NCI-H82 treated with DMSO at 0.1 percent for 48 hours (cell line): ENCODE measurements at regions not wholly inside any gene's neighbourhood (a gene's known extent, or its start where the extent isn't known, plus 50 kb on each side); places are given as distances from the start of the nearest gene placed in this dataset.
A peak's percentile ranks its signal among the peaks of the same experiment; 100 is the strongest.
"Not testable (repeated sequence)": the region's sequence is repeated elsewhere in the genome, so short reads cannot be mapped to it uniquely, and the experiment has no call there.

Source experiments
- DNase-seq: peaks from one replicate; lab custom pipeline; 2025; ENCODE audit not compliant: unreplicated experiment; lab: John Stamatoyannopoulos, UW

DNA sequence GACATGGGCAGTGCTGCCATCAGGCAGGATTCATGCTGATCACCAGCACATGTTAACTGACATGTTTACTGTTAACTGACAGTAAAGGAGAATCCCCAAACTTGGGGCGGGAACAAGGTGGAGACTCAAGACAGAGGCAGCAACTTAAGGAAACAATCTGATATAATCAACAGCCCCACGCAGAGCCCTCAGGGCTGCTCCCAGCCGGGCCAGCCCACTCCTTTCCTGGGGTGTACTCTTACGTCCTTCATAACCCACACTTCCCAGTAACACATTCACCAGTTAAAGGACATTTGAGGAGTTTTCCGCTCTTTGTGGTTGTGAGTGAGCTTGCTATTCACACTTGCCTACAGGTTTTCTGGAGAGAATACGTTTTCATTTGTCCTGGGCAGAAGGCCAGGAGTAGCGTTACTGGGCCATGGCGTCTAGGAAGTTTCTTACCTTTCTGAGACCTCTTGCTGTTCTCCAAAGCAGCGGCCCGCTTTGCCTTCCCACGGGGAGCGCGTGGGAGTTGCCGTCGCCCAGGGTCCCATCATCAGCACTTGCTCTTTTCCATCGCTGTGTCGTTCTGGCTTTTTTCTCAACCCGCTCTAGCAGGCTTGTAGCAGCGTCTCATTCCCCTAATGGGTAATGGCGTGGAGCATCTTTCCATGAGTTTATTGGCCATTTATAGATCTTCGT, 56.4 kb downstream of the FOXF2 start:
- DNase-seq = no peak

DNA sequence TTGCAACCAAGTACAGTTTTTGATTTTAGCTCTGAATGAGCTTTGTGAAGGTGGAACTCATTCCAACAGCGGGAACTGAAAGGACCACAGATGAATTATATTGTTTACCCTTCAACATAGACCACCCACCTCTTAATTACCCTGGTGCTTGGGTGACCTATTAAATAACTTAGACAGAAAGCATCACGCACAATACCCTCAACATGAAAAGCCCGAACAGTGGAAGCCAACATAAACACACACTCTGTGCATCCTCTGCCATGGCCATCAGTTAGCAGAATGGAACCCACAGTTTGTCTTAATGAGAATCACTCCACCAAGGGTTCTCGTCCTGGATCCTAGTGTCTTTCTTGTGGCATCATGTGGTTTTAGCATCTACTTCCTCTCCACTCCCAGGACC, 60.5 kb downstream of the FOXF2 start:
- DNase-seq = no peak

DNA sequence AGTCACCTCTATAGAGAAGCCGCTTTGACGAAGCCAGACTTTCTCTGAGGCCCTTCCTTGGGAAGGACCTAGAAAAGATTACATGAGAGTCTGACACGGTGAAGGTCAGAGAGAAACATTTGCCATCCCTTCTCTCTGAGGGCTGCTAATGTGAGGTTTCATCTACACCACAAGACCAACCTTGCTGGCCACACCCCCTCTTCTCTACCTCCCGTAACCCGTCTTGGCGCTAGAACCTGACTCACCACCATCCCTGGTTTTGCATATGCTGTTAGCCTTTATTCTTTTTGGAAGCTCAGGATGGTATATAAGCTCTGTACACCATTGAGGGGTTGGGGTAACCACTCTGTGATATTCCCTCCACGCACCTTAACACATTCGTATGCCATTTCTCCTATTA, 63.6 kb downstream of the FOXF2 start:
- no peak for DNase-seq

DNA sequence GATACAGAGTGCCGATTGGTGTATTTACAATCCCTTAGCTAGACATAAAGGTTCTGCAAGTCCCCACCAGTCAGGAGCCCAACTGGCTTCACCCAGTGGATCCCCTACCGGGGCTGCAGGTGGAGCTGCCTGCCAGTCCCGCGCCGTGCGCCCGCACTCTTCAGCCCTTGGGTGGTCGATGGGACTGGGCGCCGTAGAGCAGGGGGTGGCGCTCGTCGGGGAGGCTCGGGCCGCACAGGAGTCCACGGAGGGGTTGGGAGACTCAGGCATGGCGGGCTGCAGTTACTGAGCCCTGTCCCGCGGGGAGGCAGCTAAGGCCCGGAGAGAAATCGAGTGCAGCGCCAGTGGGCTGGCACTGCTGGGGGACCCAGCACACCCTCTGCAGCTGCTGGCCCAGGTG, 67.4 kb downstream of the FOXF2 start:
- not testable (repeated sequence) for DNase-seq

DNA sequence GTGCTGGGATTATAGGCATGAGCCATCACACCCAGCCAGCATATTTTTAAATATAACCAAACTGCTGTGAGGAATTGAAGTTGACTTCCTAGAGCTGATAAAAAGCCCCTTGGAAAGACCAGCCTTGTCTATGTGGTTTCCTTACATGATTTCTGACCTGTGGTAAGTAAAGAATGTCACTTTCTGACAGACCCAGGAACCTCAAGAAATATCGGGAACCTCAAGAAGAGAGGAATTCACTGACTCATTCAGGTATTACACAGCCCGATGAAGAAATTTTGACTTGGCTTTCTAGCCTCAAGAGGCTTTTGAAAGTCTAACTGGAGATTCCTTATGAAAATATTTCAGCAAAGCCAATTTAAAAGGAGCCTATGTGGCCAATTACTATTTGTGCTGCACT, 71.8 kb downstream of the FOXF2 start:
- DNase-seq = no peak

DNA sequence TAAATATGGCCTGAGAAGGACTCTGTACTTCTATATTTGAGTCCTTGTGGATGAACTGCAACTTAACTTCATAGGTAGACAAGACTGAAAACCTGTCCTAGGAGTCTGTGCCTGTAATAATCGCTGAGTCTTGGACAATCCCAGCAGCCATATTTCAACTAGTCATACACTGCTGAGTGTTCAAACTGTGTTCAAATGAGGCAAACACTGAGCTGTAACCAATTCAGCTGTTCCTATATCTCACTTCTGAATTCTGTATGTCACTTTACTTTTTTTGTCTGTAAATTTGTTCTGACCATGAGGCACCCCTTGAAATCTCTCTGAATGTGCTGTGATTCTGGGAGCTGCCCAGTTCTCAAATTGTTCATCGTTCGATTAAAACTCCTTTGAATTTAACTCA, 72.4 kb downstream of the FOXF2 start:
- DNase-seq = no peak

DNA sequence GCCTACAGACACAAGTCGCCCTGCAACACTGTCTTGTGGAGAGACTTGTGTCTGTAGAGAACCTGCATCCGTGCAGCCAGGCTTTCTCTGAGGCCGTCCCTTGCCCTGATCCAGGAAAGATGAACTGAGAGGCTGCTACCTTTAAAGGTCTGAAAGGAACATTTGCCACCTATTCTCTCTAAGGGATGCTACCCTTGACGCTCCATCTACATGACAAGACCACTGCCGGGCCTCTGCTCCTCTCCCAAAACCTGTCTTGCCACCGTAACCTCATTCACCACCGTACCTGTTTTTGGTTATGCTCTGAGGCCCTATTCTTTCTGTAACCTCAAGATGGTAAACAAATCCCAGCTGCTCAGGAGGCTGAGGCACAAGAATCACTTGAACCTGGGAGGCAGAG, 73.9 kb downstream of the FOXF2 start:
- DNase-seq = no peak

DNA sequence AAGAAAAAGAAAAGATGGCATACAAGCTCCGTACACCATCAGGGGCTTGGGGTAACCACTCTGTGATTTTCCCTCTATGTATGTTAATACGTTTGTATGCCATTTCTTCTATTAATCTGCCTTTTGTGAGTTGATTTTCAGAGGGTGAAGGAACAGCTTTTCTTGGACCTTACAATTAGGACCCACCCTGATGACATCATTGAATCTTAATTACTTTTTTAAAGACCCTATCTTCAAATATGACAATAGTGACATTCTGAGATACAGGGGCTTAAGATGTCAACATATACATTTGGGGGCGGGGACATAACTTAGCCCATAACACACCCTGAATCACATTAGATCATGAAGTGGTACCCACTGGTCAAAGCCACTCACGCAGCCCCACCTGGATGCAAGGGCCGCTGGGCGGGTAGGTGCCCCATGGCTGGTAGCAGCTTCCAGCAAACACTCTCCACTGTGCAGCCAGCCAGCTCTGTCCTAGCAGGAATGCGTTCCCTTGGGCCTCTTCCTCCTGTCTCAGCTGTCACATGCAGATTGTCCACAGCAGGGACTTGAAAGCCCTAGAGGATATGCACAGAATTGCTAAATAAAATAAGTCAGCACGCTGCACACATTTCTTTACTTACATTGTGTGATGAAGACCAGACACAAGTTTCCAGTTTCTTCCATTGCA, 74.5 kb downstream of the FOXF2 start:
- DNase-seq = no peak

DNA sequence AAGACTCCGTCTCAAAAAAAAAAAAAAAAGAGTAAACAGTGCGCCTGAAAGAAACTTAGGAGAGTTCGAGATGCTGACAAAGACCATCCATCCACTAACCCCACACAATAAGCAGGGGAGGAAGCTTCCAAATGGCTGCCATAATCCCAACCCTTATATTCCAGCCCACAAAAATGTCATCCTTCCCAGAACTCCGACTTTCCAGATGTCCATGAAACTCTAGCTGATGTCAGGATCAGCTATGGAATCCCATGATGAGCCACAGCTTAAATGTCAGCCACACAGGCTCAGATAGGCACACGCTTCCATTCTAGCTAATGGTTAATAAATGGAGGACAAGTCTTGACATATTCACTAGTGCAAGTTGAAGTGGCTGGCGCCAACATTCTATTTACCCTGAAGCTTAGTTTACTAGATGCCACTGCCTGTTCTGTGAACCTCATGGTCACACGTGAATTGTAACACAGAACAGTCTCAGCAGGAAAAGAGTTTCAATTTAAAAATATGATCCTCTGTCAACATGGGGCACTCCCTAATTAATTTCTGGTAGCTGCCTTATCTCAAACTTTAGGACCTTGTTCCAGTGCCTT, 75.5 kb downstream of the FOXF2 start:
- no peak for DNase-seq

DNA sequence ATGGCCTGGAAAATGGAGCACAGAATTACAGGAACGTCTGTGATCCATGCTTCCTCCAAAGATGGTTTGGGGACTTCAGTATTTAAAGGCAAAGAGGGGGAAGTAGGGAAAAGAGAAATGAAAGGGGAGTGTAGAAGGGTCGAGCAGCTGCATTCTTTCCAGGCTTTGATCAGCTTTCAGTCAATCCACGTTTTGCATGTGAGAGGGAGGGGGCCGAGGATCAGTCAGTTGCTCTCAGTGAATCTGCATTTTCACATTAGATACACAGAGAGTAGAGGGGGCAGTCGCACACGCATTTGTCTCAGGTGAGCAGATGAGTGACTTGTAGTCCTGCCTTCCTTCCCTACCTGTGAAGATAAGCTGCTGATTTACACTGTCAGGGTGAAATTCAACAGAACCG, 78.8 kb downstream of the FOXF2 start:
- DNase-seq = no peak

DNA sequence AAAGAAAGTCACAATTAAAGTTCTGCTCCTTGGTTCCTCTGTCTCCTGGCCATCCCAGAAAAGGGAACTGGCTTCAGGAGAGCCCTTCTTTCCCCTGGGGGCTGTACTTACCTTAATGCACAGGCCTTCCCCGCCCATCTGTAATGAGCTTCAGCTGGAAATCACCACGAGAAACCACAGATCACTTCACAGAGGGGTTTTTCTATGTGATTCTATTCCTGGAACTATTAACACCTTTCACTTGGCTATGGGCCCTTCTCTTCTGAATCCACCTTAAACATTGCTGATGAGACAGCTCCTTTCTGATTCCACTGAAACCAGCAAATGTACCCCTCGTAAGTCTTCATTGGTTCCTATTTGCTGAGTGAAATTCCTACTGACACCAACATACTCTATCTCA, 80.7 kb downstream of the FOXF2 start:
- no peak for DNase-seq

DNA sequence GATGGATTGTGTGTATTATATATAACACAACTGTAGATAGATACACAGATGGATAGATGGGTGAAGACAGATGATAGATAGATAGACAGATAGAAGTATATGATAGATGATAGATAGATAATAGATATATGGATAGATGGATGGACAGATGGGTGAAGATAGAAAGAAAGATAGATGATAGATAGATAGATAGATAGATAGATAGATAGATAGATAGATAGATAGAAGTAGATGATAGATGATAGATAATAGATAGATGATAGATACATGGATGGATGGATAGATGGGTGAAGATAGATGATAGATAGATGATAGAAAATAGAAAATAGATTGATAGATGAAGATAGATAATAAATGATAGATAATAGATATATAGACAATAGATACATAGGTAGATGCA, 83.3 kb downstream of the FOXF2 start:
- no peak for DNase-seq

DNA sequence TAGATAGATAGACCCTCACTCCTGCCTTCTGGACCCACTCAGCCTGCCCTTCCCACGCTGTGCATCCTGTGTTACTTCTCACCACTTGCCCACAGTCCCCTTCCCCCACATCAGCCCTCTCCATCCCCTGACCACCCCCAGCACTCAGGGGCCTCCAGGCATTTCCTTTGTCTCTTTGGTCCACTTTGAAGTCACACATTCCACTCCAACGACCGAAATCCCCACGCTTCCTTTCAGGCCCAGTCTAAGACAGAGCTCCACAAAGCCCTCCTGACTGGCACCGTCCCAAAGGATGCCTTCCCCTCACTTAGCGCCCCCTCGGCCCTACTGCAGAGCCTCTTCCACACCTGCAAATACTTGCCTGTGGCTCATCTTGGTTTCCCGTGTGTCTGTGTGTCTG, 83.8 kb downstream of the FOXF2 start:
- DNase-seq = no peak

DNA sequence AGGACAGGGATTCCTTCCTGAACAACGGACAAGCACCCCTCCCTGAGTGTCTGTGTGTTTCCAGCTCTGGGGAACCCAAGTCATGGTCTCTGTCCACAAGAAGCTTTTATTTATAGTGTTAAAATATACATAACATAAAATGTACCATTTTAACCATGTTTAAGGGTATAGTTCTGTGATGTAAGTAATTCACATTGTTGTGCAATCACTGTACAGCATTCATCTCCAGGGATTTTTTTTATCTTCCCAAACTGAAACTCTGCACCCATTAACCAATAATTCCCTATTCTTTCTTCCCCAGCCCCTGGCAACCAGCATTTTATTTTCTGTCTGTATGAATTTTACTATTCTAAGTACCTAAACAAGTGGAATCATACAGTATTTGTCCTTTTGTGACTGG, 84.2 kb downstream of the FOXF2 start:
- no peak for DNase-seq

DNA sequence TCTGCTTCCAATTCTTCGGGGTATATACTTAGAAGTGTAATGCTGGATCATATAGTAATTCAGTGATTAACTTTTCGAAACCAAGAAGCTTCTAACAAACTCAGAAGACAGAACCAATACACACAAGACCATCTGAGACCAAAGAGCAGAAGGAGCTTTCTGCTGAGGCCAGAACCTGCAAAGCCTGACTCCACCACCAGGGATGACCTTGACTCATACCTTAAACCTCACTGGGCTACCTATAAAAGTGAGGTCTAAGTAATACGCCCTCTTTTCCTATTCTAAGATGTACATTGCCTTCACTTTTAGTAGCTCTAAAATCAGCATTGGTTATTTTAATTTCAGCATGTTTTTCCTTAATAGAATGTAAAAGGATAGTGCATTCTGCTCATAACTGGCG, 84.8 kb downstream of the FOXF2 start:
- DNase-seq = no peak

DNA sequence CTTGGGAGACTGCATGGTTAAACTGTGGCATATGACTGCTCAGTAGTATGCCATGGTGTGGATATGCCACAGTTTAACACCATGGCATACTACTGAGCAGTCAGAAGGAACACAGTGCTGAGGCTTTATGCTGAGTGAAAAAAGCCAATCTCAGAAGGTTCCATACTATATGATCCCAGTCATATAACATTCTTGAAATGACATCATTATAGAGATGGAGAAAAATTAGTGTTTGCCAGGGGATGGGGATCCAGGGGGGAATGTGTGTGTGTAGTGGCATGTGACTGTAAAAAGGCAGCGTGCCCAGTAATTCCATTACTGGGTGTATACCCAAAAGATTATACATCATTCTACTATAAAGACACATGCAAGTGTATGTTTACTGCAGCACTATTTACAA, 85.8 kb downstream of the FOXF2 start:
- no peak for DNase-seq

DNA sequence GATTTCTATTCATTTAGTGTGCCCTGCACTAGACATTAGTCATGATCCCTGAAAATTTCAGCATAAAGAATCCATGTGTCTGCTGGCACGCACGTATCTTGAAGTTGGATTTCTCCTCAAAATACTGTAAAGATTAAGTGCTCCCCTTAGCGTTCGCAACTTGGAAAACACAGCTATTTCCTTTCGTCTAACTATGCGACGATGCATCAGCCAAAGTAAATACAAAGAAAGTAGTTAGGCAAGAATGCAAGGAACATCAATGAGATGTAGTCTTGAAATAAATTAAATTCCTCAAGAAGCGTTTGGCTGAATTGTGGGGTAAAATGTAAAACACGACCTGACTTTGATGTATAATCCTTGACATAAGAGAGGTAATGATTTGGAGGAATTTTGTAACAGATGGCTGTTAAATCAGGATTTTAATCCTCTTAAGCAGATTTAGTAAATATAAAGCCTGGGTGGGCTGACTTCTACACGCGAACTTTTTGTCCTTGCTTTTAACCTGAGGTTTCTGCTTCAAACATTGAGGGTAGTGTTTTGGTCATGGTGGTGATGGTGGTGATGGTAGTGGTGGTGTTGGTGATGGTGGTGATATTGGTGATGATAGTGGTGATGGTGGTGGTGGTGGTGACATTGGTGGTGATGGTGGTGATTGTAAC, 88.2 kb downstream of the FOXF2 start:
- DNase-seq = peak; percentile 81

DNA sequence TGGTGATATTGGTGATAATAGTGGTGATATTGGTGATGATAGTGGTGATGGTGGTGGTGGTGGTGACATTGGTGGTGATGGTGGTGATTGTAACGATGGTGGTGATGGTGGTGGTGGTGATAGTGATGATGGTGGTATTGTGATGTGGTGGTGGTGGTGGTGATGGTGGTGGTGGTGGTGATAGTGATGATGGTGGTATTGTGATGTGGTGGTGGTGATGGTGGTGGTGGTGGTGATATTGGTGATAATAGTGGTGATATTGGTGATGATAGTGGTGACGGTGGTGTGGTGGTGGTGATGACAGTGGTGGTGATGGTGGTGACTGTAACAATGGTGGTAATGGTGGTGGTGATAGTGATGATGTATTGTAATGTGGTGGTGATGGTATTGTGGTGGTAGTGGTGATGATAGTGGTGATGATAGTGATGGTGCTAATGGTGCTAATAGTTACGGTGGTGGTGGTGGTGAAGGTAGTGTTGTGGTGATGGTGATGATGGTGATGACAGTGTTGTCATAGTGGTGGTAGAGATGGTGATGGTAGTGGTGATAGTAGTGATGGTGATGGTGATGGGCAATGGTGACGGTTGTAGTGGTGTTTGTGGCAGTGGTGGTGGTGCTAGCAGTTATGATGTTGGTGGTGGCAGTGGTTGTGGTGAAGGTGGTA, 88.9 kb downstream of the FOXF2 start:
- not testable (repeated sequence) for DNase-seq

DNA sequence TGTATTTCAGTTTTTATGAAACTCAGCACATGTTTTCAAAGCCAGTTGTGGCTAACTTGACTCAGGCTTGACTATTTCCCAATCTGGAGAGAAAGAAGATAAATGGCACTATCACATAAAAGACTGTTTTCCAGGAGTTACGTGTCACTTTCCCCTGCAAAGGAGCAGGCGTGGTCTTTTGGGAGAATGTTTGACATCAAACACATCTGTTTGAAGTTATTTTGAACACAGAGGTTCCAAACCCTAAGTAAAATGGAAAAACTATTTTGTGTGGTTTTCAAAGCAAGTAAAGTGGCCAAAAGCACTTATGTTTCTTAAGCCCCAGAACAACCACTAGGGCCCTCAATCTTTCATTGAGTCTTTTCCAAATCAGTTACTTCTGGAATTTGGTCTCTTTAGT, 89.7 kb downstream of the FOXF2 start:
- DNase-seq = no peak

DNA sequence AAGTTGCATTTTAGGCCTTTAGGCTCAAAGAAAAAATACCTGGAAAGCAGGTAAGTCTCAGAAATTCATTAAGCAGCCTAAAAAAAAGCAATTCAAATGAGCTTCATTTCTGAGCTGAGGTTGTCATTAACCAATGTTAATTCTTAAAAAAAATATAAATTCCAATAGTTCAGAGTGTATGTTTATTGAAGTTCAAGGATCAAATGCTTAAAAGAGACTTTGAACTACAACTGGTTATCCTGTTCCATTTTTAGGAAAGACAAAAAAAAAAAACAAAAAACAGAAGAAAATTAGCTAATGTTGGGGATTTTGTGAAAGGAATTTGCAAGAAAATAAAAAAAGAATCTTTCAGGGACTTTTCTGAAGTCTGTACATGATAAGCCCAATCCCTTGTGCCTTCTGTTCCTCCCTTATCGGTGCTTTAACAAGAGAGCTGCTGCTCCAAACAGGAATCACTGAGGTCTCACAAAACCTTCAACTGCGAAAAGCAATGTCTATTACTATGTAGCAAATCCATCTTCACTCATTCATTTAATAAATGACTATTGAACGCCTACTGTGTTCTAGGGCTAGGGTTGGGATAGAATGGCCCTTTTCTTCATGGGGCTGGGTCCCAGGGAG, 90.3 kb downstream of the FOXF2 start:
- no peak for DNase-seq

DNA sequence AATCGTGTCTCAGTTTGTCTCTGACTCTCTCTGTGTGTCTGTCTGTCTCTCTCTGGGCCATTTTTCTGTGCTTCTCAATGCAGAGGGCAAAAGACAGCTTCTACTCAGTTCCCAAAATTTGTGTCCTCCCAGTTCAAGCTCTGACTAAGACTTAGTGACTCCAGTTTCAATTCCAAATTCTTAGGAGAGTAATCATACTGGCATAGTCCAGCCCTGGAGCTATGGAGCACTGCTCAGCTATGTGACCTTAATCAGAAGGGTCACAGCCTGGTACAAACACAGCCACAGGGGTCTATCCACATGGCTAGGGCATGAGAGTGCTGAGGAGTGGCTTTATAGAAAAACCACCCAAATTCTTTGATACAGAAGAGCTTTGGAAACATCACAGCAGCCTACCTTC, 91.9 kb downstream of the FOXF2 start:
- DNase-seq = no peak
